Activated naive CD4-positive, alpha-beta T cell (primary cell): ENCODE measurements at regions not wholly inside any gene's neighbourhood (a gene's known extent, or its start where the extent isn't known, plus 50 kb on each side); places are given as distances from the start of the nearest gene placed in this dataset.

Experiments
- DNase-seq, 4 experiments: peaks; one replicate each; lab custom pipeline; 2025; lab: John Stamatoyannopoulos, UW

DNA sequence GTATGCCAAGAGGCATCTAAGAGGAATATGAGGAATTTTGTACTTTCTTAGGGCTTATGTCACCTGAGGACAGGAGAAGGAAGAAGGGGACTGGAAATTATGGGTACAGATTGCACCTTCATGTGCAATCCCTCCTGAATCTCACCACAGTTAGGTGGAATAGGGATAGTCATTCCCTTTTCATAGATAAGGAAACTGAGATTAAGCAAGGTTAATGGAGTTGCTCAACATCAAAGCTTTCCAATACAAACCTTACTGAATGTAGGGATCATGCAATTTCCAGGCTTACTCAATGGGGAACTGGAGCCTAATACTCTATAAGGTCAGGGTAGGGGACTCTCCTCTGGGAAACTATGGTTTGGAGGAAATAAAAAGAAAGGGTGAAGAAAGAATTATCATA is 133.0 kb downstream of the C11orf87 start:
- DNase-seq, result no peak

DNA sequence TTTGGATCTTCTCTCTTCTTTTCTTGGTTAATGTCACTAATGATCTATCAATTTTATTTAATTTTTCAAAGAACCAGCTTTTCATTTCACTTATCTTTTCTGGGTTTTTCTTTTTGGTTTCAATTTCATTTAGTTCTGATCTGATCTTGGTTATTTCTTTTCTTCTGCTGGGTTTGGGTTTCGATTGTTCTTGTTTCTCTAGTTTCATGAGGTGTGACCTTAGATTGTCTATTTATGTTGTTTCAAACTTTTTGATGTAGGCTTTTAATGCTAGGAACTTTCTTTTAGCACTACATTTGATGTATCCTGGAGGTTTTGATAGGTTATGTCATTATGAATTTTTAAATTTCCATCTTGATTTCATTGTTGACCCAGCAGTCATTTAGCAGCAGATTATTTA is 142.3 kb downstream of the C11orf87 start:
- DNase-seq, result no peak

DNA sequence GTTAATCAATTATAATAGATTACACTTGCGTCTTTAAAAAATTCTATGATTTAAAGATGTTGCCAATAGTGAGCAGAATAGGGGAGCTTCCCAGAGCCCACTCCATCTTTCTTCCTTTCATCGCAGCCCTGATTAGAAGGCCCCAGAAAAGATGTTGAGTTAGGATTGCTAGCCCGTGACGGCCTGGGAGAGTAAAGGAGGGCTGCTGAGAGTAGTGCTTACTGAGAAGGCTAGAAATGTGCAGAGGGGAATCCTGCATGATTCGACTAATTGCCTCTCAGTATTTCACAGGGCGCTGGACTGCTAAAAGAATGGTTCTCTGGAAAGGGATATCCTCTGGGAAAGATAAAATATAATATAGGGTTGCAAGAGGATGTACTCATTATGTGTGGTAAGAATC is 160.5 kb downstream of the C11orf87 start:
- no peak for DNase-seq

DNA sequence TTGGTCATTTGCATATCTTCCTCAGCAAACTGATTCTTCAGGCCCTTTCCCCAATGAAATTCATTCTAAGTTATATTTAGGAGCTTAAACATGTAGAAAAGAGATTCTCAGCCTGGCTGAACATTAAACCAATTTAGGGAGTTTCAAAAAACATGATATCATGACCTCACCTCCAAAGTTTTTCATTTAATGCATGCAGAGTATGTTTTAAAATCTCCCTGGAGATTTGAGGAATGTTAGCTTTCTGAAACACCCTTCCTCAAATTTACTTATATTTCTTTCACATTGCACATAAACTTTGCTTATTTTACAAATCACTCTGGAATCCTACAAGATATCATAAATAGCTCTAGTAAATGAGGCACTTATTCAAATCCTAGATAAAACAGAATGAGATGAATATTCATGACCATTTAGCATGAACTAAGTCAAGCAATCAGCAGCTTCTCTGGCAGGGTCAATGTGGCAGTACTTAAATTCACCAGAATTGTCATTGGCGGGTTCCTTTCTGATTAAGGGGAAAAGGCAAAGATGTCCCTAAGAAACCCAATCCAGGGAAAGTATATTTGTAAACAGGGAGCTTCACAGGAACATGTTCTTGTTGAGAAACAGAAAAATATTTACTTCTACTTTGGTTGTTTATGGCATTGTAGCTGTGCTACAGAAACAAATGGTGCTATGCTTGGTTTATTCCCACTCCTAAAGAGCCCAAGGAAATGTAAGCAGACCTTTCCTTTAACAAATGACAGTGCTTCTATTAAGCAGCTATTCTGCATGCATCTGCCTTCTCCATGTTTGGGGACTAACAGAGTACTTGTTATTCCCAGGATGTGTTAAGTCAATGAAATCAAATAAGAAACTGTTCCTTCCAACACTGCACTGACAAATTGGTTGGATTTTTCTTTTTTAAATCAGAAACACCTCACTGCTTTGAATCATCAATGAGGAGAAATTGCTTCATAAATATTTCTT is 162.3 kb downstream of the C11orf87 start:
- no peak for DNase-seq

DNA sequence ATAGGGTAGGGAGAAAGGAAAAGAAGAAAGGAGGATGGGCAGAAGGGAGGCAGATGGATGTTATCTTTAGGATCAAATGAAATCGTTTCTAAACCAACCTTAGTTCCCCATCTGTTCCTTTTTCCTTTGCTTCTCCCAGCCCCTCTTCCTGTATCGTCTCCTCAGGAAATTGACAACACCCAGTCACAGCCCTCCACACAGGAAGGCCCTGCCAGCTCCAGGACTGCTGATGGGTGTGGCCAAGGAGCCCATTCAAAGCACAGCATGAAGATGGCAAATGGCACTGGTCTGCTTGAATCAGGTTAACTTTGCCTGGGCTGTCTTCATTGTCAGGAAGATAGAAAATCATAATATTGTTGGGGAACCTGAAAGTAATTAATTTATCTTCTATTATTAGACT is 164.8 kb downstream of the C11orf87 start:
- no peak for DNase-seq

DNA sequence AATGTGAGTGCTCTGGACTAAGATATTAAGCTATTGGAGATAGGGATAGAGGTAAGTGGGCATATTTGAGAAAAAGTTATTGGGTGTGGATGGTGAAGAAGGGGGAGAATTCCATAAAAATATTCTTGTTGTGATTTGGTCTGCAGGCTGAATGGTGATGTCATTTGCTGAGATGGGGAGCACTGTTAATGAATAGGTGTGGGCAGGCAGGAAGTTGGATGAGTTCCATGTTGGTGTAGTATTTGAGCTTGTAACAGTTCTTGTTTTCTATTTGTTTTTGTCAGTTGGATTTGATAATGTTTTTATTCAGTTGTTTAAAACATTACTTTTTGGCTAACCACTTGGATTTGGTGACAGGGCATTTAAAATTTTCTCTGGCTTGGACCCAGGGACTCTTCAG is 168.8 kb downstream of the C11orf87 start:
- DNase-seq, result no peak

DNA sequence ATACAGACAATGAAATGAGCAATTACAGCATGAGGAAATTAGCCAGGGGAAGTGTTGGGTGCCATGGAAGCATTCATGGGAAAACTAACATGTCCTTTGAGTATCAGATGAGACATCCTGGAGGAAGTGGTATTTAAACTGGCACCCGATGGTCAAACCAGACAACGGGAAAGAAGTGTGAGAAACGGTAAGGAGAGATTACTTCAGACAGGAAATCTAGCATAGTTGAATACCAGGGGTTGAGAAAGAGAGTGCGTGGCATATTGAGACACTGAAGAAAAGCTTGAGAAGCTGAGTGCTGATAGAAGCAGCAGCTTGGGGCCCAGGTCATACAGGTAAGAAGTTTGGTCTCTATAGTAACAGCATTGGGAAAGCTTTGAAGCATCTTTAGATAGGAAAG is 175.3 kb downstream of the C11orf87 start:
- DNase-seq, result no peak

DNA sequence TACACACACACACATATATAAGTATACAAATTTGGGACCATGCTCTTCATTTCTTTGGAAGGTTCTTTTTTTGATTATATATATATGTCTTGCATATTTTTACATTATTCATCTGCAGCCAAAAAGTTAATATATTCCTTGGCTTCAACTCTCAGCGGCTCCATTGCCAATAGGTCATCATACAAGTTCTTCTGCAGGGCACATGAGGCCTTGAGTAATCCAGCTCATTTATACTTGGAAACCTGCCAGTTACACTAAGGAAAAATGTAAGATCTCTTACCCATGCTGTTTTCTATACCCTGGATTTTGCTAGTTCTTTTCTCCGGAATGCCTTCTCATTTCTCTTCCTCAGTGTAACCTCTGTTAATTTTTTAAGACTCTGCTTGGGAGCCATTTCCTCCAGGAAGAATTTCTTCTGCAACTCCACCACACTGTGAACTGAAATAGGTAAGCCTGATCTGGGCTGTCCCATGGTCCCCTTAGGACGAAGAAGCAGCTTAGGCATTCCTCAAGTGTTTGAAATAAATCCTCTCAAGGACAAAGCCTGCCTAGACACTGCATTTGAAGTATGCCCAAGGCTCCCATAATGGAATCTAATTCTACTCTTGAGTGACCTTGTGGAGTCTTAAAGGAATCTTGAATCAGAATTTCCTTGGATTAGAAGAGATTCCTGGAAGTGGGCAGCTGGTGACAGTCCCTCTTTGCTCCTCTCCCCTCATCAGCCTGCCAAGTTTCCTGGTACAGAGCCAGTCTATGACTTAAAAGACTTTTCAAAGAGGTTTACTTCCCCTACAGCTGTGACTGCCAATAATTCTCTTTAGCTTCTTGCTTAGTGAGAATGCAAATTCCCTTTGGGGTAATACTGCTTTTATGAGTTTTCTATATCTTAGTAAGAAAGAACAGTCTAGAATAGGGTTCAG is 182.8 kb downstream of the C11orf87 start:
- no peak for DNase-seq

DNA sequence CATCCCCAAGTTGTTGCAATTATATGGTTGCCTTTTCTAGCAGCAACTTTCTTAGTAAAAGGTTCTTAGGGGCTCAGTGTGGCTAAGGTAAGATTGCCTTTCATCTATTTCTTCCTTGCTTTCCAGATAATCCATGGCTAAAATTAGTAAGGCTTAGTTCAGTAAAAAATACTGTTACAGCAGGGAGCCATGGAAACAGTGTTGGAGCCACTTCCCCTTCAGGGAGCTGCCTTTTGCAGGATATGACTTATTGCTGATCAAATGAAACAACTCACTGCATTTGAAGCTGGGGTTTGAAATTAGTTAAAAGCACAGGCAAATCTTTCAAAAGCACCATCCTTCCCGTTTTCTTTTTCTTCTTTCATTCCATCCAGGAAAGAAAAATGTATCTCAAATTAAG is 184.3 kb downstream of the C11orf87 start:
- DNase-seq, result no peak

DNA sequence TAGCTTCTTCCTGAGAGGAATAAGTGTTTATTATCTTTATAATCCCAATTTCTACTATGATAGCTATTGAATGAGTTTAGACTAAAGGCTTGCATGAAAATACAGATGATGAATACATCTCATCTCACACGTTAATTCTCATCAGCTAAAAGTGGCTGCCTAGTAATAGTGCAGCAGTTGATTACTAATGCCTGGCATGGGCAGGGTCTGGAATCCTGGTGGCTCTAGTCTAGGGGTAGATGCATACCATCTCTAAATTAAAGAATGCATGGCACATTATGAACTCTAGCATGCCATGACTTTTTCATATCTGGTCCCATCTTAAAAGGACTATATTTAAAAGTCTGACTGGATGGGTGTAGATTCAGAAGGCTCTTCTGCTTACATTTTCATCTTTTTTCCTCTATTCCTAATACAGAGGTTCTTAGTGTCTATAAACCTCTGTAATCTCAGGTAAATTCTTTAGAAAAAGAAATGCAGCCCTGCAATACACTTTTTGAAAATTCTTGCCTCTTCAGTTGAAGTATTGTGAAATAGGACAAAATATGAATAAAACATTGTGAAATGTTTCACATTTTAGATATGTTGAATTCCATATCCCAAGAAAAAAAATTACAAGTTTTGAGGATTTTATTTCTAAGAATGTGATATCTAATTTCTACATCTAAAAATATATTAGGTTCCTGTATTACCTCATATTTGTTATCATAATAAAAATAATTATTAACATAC is 187.6 kb downstream of the C11orf87 start:
- DNase-seq, result no peak

DNA sequence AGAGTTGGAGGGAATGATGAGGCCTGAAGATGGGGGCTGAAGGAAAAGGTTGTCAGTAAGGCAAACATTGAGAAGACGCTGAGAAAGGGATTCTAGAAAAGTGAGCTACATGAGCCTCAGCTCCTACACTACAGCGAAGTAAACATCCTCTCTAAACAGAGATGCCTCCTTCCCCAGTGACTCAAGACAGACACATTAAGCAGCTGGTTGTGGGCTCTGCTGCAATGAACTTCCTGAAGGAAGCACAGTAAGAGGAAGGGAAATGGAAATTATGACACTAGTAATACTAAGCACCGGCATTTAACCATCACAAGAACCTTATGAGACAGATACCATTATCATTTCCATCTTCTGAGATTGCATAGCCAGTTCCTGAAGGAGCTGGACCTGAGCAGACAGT is 190.5 kb downstream of the C11orf87 start:
- DNase-seq, result no peak

DNA sequence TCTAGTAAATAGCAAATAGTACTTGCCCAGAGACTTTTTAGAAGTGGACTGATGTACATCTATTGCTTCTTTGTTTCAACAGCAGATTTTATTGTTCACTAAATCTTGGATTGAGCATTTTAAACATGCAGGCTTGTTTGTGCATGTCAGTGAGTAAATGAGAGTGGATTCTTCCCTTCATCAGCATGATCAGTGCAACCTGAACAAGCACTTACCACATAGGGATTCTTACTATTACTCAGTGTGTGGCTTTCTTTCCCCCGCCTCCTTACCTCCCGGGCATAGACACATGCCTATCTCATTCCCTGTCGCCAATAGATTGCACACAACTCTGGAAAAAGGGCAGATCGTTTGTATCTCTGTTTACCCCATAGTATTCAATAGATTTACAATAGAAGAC is 197.5 kb downstream of the C11orf87 start:
- DNase-seq, result no peak

DNA sequence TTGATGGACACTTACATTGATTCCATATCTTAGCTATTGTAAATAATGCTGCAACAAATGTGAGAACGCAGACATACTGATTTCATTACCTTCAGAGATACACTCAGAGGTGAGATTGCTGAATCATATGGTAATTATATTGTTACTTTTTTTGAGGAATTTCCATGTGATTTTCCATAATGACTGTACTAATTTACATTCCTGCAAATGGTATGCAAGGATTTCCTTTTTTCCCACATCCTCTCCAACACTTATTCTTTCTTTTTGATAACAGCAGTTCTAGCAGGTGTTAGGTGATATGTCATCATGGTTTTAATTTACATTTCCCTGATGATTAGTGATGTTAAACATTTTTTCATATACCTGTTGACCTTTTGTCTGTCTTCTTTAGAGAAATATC is 207.7 kb downstream of the C11orf87 start:
- no peak for DNase-seq

DNA sequence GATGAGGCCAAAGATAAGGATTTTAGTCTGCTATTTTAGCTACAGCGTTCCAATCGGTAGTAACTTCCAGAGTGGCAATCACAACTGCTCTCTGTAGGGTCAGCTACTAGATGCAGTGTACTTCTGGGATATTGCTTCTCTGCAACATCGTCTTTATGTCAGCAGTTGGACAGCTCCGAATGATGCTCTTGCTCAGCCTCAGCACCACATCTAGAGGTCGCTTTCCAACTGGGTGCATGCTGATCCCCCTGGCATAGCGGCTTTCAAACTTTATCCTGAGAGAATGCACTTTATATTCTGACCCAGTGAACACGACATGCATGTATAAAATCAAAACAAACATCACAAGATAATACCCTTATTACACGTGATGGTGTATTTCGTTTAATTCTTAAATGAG is 219.6 kb downstream of the C11orf87 start:
- no peak for DNase-seq

DNA sequence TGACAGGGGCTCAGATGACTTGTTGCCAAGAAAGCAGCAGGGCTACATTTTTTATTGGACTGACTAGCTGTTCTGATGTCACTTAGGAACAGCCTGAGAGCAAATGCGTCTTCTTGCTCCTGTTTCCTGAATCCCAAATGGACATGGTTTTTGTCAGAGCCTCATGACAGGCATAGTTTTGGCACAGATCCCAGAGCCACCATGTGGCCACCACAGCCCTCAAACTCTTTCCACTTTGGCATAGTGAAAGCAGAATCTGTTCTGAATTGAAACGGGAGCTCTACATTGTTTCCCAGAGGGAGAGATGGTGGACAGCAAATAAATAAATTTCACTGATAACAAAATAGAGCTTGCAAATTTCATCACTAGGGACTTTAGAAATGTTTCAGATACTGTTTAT is 222.2 kb downstream of the C11orf87 start:
- DNase-seq, result no peak

DNA sequence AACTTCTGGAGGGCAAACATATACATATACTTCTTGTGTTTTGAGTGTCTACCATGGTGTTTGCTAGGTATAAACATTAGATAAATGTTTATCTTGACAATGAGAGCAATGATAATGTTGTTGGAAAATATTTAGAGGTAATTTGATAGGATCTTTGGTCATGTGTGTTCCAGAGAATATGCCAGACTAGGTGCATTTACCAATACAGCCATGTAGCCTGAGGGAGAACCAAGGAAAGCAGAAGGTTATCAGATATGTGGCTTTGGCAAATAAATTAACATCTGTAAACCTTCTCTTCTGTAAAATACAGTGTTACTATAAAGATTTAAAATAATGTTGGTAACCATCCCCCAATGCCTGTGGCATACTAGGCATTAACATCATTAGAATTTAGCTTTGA is 226.8 kb downstream of the C11orf87 start:
- no peak for DNase-seq

DNA sequence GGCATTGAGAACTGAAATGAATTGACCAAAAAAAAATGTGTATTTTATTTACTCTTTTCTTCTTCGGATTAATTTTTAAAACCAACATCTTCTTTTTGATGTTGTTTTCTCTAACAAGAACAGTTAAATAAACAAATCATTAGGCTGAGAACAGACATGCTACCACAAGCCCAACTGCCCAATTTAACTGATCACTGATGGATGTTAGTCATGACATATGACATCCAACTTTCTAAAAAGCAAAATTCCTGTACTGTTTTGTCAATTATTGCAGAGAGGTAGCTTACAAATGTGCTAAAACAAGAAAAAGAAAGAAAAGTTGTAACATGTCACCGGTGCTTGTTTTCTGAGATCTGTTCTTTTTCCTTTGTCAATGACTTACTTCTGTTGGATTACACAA is 232.1 kb downstream of the C11orf87 start:
- DNase-seq, result no peak

DNA sequence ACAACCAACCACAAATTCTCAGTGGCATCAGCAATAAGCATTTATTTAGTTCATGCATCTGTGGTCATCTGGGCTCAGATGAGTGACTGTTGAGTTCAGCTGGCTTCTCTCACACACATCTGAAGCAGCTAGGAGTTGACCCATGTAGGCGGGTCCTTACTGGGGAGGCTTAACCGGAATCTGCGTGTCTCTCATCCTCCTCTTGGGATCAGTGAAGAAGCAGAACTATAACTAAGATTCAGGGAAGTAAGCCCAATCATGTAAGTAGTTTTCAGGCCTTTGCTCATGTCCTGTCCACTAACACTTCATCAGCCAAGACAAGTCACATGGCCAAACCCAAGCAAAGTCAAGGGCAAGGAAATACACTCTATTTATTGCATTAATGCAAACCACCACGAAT is 236.2 kb downstream of the C11orf87 start:
- DNase-seq, result no peak

DNA sequence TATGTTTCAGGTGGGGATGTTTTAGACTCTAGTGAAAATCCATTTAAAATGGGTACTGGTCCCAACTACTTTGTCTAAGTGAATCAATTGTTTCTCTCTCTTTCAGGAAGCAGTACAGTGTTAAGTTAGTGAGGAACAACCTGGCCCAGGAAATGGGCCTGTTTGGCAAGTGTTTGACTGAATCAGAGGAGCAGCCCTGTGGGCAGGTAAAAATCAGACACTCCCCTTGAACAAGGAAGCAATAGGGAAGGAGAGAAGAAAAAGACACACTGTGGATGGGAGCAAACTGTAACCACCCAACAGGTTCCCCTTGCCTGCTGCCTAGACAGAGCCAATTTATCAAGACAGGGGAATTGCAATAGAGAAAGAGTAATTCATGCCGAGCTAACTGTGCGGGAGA is 245.7 kb downstream of the C11orf87 start:
- no peak for DNase-seq

DNA sequence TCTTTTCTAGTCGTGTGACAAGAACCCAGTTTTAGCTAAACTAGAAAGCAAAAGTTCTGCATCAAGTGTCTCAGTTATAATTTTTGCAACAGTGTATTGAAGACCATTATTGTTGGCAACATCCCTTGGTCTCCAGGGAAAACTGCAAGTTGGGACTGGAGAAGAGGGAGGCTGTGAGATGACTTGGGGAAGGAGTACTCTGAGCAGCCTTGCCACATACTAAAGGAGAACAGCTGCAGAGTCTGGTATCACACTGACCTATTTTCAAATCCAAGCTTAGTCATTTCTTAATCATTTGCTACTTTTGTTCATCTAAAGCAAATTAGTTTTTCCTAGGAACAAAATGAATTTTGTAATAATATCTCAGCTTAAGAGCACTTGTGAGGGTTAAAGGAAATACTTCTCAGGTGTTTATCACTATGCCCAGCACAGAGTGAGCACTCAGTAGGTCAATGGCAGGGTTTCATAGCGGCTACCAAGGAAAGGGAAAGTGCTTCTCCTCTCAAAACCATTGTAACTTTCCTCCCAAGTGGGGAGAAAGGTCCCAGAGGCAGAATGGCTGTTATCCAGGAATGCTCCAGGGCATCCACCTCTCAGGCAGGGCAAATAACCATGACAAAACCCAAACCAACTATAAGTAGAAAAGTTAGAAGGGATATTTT is 247.1 kb downstream of the C11orf87 start:
- DNase-seq, result no peak

DNA sequence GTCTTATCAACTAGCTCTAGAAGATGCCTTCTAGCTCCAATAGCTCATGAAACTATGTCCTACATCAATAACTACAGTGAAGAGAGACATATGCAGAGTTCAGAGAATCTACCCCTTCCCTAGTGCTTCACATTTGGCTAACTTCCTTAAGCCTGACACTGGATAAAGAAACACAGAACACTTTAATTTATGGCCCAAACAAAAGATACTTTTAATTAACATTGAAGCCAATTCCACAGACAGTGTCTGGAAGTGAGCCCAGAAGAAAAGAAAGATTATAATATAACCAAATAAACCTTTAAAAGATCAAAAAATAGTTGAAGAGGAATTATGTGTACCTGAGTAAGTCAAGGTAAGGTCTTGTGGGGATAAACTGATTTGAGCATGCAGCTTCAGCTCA is 255.2 kb downstream of the C11orf87 start:
- DNase-seq, result no peak

DNA sequence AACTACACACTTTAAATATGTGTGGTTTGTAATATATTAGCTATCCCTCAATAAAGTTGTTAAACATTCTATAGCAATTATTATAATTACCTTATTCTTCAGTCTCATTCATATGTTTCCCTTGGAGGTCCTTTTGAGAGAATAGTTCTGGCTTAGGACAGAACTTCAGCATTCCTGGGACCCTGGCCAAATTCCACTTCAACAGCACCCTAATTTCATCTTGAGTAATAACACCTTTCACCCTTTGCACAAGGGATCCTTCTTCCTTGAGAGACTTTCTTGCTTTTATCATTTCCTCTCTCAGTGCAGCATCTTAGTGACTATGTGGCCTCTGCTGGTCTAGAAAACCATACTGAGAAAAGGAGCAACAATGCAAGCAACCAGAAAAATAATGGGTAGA is 255.9 kb downstream of the C11orf87 start:
- no peak for DNase-seq
